HK-2 (cell line): ENCODE measurements at regions not wholly inside any gene's neighbourhood (a gene's known extent, or its start where the extent isn't known, plus 50 kb on each side); places are given as distances from the start of the nearest gene placed in this dataset.

ENCODE experiments used
- DNase-seq: peaks from one replicate; pipeline ENCODE4 v3.0.0-alpha.2; 2018; ENCODE audit not compliant: unreplicated experiment

GRCh38 chr10:123454987-123455386, 211.2 kb upstream of the GPR26 start:
- DNase-seq = no peak

- peak; percentile 41 for DNase-seq
These were observed 210.3 kb upstream of the GPR26 start for GRCh38 chr10:123455861-123456260.

GRCh38 chr10:123458933-123459332, 207.2 kb upstream of the GPR26 start:
- DNase-seq = no peak

- DNase-seq = no peak
These were observed 206.6 kb upstream of the GPR26 start for GRCh38 chr10:123459371-123460091.

GRCh38 chr10:123462246-123462645, 203.9 kb upstream of the GPR26 start:
- no peak for DNase-seq

GRCh38 chr10:123462756-123463155, 203.4 kb upstream of the GPR26 start:
- no peak for DNase-seq

- DNase-seq = no peak
These were observed 203.0 kb upstream of the GPR26 start for GRCh38 chr10:123463181-123463580.

- no peak for DNase-seq
These were observed 202.5 kb upstream of the GPR26 start for GRCh38 chr10:123463698-123464097.

- no peak for DNase-seq
These were observed 201.5 kb upstream of the GPR26 start for GRCh38 chr10:123464430-123465323.

GRCh38 chr10:123470336-123470921, 195.7 kb upstream of the GPR26 start:
- no peak for DNase-seq

- no peak for DNase-seq
These were observed 194.3 kb upstream of the GPR26 start for GRCh38 chr10:123471811-123472210.

- DNase-seq = no peak
These were observed 193.5 kb upstream of the GPR26 start for GRCh38 chr10:123472606-123473005.

- no peak for DNase-seq
These were observed 191.5 kb upstream of the GPR26 start for GRCh38 chr10:123474700-123475099.

GRCh38 chr10:123475466-123475865, 190.7 kb upstream of the GPR26 start:
- DNase-seq = no peak

GRCh38 chr10:123478116-123478515, 188.0 kb upstream of the GPR26 start:
- DNase-seq = no peak

- no peak for DNase-seq
These were observed 186.5 kb upstream of the GPR26 start for GRCh38 chr10:123479640-123480039.

GRCh38 chr10:123480344-123480743, 185.8 kb upstream of the GPR26 start:
- DNase-seq = no peak

GRCh38 chr10:123480845-123481244, 185.3 kb upstream of the GPR26 start:
- DNase-seq = no peak

- no peak for DNase-seq
These were observed 181.4 kb upstream of the GPR26 start for GRCh38 chr10:123484722-123485121.

GRCh38 chr10:123485341-123485960, 180.7 kb upstream of the GPR26 start:
- no peak for DNase-seq

GRCh38 chr10:123488436-123488835, 177.7 kb upstream of the GPR26 start:
- no peak for DNase-seq

- no peak for DNase-seq
These were observed 174.8 kb upstream of the GPR26 start for GRCh38 chr10:123491364-123491763.
